Keratinocyte (primary cell): ENCODE measurements at regions not wholly inside any gene's neighbourhood (a gene's known extent, or its start where the extent isn't known, plus 50 kb on each side); places are given as distances from the start of the nearest gene placed in this dataset.

ENCODE experiments used
- DNase-seq: peaks from one replicate; pipeline ENCODE4 v3.0.0-alpha.2; 2011; ENCODE audit warnings: low read depth, missing footprints, low spot score
- FAIRE-seq: peaks from 2 replicates; lab custom pipeline; 2011; peaks lifted over from hg19 to GRCh38; lab: Jason Lieb, UNC
- H2AFZ ChIP-seq: 2 replicates; pipeline ENCODE4 v1.6.0; 2012; ENCODE audit warnings: low read length, control low read depth, inconsistent platforms; ENCODE audit not compliant: control insufficient read depth
- H3K27ac ChIP-seq: 2 replicates; pipeline ENCODE4 v1.5.1; 2011; ENCODE audit warnings: low read length; ENCODE audit not compliant: control insufficient read depth, insufficient read depth
- H3K27me3 ChIP-seq: 3 replicates; pipeline ENCODE4 v1.6.0; 2011; ENCODE audit warnings: low read length; ENCODE audit not compliant: control insufficient read depth, insufficient read depth; ENCODE audit errors: extremely low read depth
- H3K36me3 ChIP-seq, 2 experiments: 2 replicates in 1 of 2; 3 replicates in 1 of 2; pipeline ENCODE4 v1.5.1; 2011; ENCODE audit warnings: low read length in 2 of 2, mild to moderate bottlenecking in 1 of 2; ENCODE audit not compliant: control insufficient read depth in 2 of 2, insufficient read depth in 2 of 2; ENCODE audit errors: extremely low read depth in 1 of 2
- H3K4me1 ChIP-seq: 3 replicates; pipeline ENCODE4 v1.5.1; 2011; ENCODE audit warnings: low read length; ENCODE audit not compliant: control insufficient read depth, insufficient read depth; ENCODE audit errors: extremely low read depth
- H3K4me2 ChIP-seq: 3 replicates; pipeline ENCODE4 v1.6.0; 2011; ENCODE audit warnings: low read depth, low read length; ENCODE audit not compliant: control insufficient read depth, insufficient read depth; ENCODE audit errors: extremely low read depth
- H3K4me3 ChIP-seq, 3 experiments: fragments of 200-600 bp in 1 of 3; sonication (generic) in 1 of 3; 2 replicates in 2 of 3; 3 replicates in 1 of 3; pipeline ENCODE4 v1.5.1; 2011 to 2016; ENCODE audit warnings: low read length in 3 of 3, mild to moderate bottlenecking in 3 of 3, control low read depth in 2 of 3, inconsistent platforms in 1 of 3, low read depth in 1 of 3, mixed read lengths in 1 of 3, mixed run types in 1 of 3, moderate library complexity in 1 of 3; ENCODE audit not compliant: control insufficient read depth in 2 of 3, insufficient read depth in 2 of 3; ENCODE audit errors: extremely low read depth in 1 of 3
- H3K79me2 ChIP-seq: 2 replicates; pipeline ENCODE4 v1.6.0; 2012; ENCODE audit warnings: low read length; ENCODE audit not compliant: control insufficient read depth, insufficient read depth
- H3K9ac ChIP-seq: 3 replicates; pipeline ENCODE4 v1.6.0; 2011; ENCODE audit warnings: low read length; ENCODE audit not compliant: control insufficient read depth, insufficient read depth; ENCODE audit errors: extremely low read depth
- H3K9me1 ChIP-seq: 3 replicates; pipeline ENCODE4 v1.6.0; 2011; ENCODE audit warnings: low read length; ENCODE audit not compliant: control insufficient read depth, insufficient read depth; ENCODE audit errors: extremely low read depth
- H3K9me3 ChIP-seq: 2 replicates; pipeline ENCODE4 v1.5.1; 2012; ENCODE audit warnings: low read depth, low read length; ENCODE audit not compliant: control insufficient read depth
- H4K20me1 ChIP-seq: 3 replicates; pipeline ENCODE4 v1.6.0; 2011; ENCODE audit warnings: low read length; ENCODE audit not compliant: control insufficient read depth, insufficient read depth; ENCODE audit errors: extremely low read depth
- EZH2 ChIP-seq: IDR thresholded peaks from one replicate; pipeline ENCODE4 v1.6.1; 2012; ENCODE audit warnings: inconsistent platforms, mild to moderate bottlenecking, low read length, moderate library complexity
- dilution Hi-C: fragments of 300-500 bp; cut with MboI; formaldehyde crosslinking; loops from one replicate; pipeline ENCODE4 v1.7.0; 2020; ENCODE audit warnings: low sequenced_read_pairs; ENCODE audit not compliant: extremely low pct_ligation_motif_present
- TF ChIP-seq, protein P1 (sequence below), 3 experiments: IDR thresholded peaks in 1 of 3; conservative IDR thresholded peaks in 1 of 3; optimal IDR thresholded peaks in 1 of 3; 2 replicates in 2 of 3; 3 replicates in 1 of 3; pipeline versions ENCODE3 to v1.5.1; 2011; ENCODE audit warnings: low read length in 3 of 3, mild to moderate bottlenecking in 3 of 3, moderate library complexity in 2 of 3, control low read depth in 1 of 3, inconsistent platforms in 1 of 3; ENCODE audit not compliant: insufficient read depth in 2 of 3; ENCODE audit errors: extremely low read depth in 1 of 3

DNA sequence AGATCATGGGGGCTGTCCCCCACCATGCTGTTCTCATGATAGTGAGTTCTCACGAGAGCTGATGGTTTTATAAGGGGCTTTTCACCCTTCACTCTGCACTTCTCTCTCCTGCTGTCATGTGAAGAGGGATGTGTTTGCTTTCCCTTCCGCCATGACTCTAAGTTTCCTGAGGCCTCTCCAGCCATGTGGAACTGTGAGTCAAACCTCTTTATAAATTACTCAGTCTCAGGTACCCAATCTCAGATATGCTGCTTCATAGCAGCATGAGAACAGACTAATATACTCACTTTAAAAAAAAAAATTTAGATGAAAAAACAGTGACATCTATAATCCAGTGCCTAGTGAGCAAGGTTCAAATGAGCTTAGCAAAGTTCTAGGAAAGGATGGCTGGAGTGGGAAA, 135.1 kb upstream of the RAB4A start:
- Histone ChIP-seq H3K4me2 (no peak overlapping the region), H3K27ac (no peak overlapping the region), H3K4me3 (no peak overlapping the region), H3K36me3 (no peaks in the 10 kb centered on the region), H2AFZ (no peak overlapping the region), H3K79me2 (no peaks in the 10 kb centered on the region), H3K4me1 (no peaks in the 10 kb centered on the region), H3K27me3 (peaks cover 40% of the 10 kb centered on the region), H3K9ac (no peak overlapping the region), H3K9me1 (no peaks in the 10 kb centered on the region), H4K20me1 (peaks cover 3% of the 10 kb centered on the region), H3K9me3 (no peaks in the 10 kb centered on the region)
- no peak for DNase-seq
- dilution Hi-C loops: no loop called here
- FAIRE-seq: no peak
- TF ChIP-seq, protein P1, sequence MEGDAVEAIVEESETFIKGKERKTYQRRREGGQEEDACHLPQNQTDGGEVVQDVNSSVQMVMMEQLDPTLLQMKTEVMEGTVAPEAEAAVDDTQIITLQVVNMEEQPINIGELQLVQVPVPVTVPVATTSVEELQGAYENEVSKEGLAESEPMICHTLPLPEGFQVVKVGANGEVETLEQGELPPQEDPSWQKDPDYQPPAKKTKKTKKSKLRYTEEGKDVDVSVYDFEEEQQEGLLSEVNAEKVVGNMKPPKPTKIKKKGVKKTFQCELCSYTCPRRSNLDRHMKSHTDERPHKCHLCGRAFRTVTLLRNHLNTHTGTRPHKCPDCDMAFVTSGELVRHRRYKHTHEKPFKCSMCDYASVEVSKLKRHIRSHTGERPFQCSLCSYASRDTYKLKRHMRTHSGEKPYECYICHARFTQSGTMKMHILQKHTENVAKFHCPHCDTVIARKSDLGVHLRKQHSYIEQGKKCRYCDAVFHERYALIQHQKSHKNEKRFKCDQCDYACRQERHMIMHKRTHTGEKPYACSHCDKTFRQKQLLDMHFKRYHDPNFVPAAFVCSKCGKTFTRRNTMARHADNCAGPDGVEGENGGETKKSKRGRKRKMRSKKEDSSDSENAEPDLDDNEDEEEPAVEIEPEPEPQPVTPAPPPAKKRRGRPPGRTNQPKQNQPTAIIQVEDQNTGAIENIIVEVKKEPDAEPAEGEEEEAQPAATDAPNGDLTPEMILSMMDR (optimal IDR thresholded peaks at IDR 0.05 in 1 of 3, IDR thresholded peaks at IDR 0.05 in 1 of 3, conservative IDR thresholded peaks at IDR 0.05 in 1 of 3; ENCODE audit: extremely low read depth in 1 of 3, insufficient read depth in 2 of 3, low read length in 3 of 3): no peak
- no peak for TF ChIP-seq EZH2

DNA sequence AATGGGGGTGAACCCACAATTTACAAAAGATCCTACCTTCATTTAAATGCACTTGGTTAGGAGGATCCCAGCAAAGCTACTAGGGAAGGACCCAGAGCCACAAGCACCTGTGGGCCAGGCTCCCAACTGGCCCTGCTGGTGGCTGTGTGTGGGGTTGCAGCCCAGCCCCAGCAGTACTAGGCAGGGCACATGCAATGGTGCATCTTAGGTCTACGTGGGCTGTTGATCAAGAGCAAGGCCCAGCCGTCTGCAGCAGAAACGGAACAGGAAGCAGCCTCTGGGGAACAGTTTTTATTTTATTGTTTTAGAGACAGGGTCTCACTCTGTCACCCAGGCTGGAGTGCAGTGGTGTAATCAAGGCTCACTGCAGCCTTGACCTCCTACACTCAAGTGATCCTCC, 134.1 kb upstream of the RAB4A start:
- H4K20me1 ChIP-seq: peaks cover 3% of the 10 kb centered on the region
- dilution Hi-C loops: no loop called here
- H3K27me3 ChIP-seq: peaks cover 38% of the 10 kb centered on the region
- no peak for DNase-seq
- no peaks in the 10 kb centered on the region for H3K4me1 ChIP-seq
- no peak overlapping the region for H3K9ac ChIP-seq
- H3K9me1 ChIP-seq: no peaks in the 10 kb centered on the region
- no peak for FAIRE-seq
- no peak overlapping the region for H3K4me2 ChIP-seq
- TF ChIP-seq, protein P1 (optimal IDR thresholded peaks at IDR 0.05 in 1 of 3, IDR thresholded peaks at IDR 0.05 in 1 of 3, conservative IDR thresholded peaks at IDR 0.05 in 1 of 3; ENCODE audit: extremely low read depth in 1 of 3, insufficient read depth in 2 of 3, low read length in 3 of 3): no peak
- H3K36me3 ChIP-seq: no peaks in the 10 kb centered on the region
- no peaks in the 10 kb centered on the region for H3K79me2 ChIP-seq
- H3K9me3 ChIP-seq: no peaks in the 10 kb centered on the region
- H2AFZ ChIP-seq: no peak overlapping the region
- H3K4me3 ChIP-seq: no peak overlapping the region
- no peak overlapping the region for H3K27ac ChIP-seq
